Lung (tissue), 11 donors: ENCODE measurements at regions not wholly inside any gene's neighbourhood (a gene's known extent, or its start where the extent isn't known, plus 50 kb on each side); places are given as distances from the start of the nearest gene placed in this dataset.
A peak's percentile ranks its signal among the peaks of the same experiment; 100 is the strongest.

Experiments used
- ATAC-seq: fragments of 200-7000 bp; cut with Tn5 transposase; one replicate; pipeline ENCODE4 v1.9.1; 2020; ENCODE audit warnings: moderate number of reproducible peaks; ENCODE audit not compliant: insufficient read depth, low FRiP score
- DNase-seq, 3 donors: peaks; one replicate each; pipeline ENCODE4 v3.0.0-alpha.2; 2013 to 2017
- H3K27ac ChIP-seq, 2 donors: one replicate each; pipeline ENCODE4 v1.5.1; 2013; ENCODE audit warnings: mild to moderate bottlenecking in 2 of 2, moderate library complexity in 2 of 2, control low read depth in 1 of 2, inconsistent platforms in 1 of 2, low read depth in 1 of 2, low read length in 1 of 2
- H3K27me3 ChIP-seq, 3 donors: one replicate each; pipeline ENCODE4 v1.5.1; 2013; ENCODE audit warnings: low read length in 2 of 3; ENCODE audit not compliant: control insufficient read depth in 3 of 3, insufficient read depth in 3 of 3
- H3K36me3 ChIP-seq, 4 donors: one replicate each; pipeline ENCODE4 v1.5.1; 2013; ENCODE audit warnings: low read length in 4 of 4, mild to moderate bottlenecking in 1 of 4, moderate library complexity in 1 of 4; ENCODE audit not compliant: control insufficient read depth in 4 of 4, insufficient read depth in 4 of 4
- H3K4me1 ChIP-seq, 5 donors: one replicate each; pipeline ENCODE4 v1.5.1; 2013; ENCODE audit warnings: low read length in 5 of 5, mild to moderate bottlenecking in 2 of 5, moderate library complexity in 1 of 5; ENCODE audit not compliant: control insufficient read depth in 5 of 5, insufficient read depth in 5 of 5
- H3K4me3 ChIP-seq: one replicate; pipeline ENCODE4 v1.5.1; 2013; ENCODE audit warnings: mild to moderate bottlenecking, control low read depth, moderate library complexity
- H3K9ac ChIP-seq, 2 donors: one replicate each; pipeline ENCODE4 v1.5.1; 2013; ENCODE audit warnings: low read length in 2 of 2, control low read depth in 1 of 2; ENCODE audit not compliant: insufficient read depth in 1 of 2
- H3K9me3 ChIP-seq, 4 donors: one replicate each; pipeline ENCODE4 v1.5.1; 2013; ENCODE audit warnings: low read length in 3 of 4, mild to moderate bottlenecking in 1 of 4, moderate library complexity in 1 of 4; ENCODE audit not compliant: control insufficient read depth in 4 of 4, insufficient read depth in 3 of 4
- WGBS, 2 donors: extraction: QIAGEN DNeasy Blood & Tissue Kit; methylation state at CpG; one replicate each; pipeline ENCODE4 v1.1.7; 2013; 5-methylcytosine and 5-hydroxymethylcytosine counted together
- TF ChIP-seq, protein P1 (sequence below): IDR thresholded peaks from 2 replicates; pipeline ENCODE4 v1.5.1; 2012; ENCODE audit warnings: mild to moderate bottlenecking; ENCODE audit errors: control extremely low read depth, extremely low read depth
- donor health status: control.
- donor health status: control.
- donor health status: Bipolar disorder and iron deficiency.
- donor health status: healthy.
- donor health status: DM: yes; HTN: yes; CAD: no.

DNA sequence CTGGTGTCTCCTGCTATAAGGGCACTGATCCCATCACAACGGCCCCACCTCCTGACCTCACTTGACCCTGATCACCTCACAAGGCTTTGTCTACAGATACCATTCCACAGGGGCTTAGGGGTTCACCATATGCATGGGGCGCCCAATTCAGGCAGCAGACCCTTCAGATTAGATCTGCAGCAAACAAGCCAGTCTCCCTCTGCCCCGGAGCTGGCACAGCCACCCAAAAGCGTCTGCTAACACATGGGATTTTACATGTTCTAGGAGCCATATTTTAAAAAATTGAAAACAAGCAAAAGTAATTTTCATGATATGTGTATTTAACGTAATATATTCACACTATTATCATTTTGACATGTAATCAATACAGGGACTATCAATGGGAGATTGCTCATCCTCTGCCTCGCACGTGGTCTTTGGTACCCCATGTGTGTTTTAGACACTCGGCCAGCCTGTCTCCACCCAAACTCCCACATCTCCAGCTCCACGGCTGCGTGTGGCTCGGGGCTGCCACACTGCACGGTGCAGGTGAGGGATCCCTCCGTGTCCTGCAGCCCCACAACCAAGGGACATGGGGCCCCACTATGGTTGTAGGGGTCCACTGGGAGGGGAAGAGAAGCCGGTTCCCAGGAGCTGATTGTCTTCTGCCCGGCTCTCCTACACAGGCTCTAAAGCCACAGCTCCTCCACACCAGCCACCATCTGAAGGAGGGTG, 107.6 kb downstream of the RBFOX3 start:
- 84 to 92% methylated on average over 15 of the region's 15 CpGs for WGBS, 2 donors
- Histone ChIP-seq H3K9ac (no peak overlapping the region), H3K4me1 (peaks cover 0 to 4% (median 0%) of the 10 kb centered on the region in 5 donors), H3K9me3 (peaks cover 0 to 4% (median 0%) of the 10 kb centered on the region in 4 donors), H3K4me3 (no peak overlapping the region), H3K36me3 (no peaks in the 10 kb centered on the region), H3K27me3 (peaks cover 0 to 3% (median 0%) of the 10 kb centered on the region in 3 donors), H3K27ac (no peak overlapping the region)
- no peak for DNase-seq
- ATAC-seq = no peak
- TF ChIP-seq, protein P1, sequence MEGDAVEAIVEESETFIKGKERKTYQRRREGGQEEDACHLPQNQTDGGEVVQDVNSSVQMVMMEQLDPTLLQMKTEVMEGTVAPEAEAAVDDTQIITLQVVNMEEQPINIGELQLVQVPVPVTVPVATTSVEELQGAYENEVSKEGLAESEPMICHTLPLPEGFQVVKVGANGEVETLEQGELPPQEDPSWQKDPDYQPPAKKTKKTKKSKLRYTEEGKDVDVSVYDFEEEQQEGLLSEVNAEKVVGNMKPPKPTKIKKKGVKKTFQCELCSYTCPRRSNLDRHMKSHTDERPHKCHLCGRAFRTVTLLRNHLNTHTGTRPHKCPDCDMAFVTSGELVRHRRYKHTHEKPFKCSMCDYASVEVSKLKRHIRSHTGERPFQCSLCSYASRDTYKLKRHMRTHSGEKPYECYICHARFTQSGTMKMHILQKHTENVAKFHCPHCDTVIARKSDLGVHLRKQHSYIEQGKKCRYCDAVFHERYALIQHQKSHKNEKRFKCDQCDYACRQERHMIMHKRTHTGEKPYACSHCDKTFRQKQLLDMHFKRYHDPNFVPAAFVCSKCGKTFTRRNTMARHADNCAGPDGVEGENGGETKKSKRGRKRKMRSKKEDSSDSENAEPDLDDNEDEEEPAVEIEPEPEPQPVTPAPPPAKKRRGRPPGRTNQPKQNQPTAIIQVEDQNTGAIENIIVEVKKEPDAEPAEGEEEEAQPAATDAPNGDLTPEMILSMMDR = no peak

DNA sequence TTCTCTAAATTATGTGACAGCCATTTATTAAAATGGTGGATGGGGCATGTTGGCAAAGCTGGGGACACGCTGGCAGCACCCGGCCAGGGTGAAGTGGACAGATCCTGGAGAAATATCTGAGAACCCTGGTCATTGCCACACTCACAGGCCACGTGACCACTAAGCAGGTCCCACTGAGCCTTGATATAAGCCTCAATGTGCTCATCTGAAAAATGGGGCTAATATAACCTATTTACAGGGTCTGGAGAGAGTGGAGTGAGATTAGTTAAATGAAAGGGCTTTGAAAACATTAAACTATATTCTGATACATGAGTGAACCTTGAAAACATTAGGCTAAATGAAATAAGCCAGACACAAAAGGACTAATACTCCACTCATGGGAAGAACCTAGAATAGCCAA, 108.9 kb downstream of the RBFOX3 start:
- ATAC-seq (no peak), DNase-seq (no peak)
- TF ChIP-seq, protein P1 = no peak
- H3K4me1 ChIP-seq = peaks cover 0 to 4% (median 0%) of the 10 kb centered on the region in 5 donors
- H3K27me3 ChIP-seq = peaks cover 0 to 3% (median 0%) of the 10 kb centered on the region in 3 donors
- H3K4me3 ChIP-seq = no peak overlapping the region
- H3K9me3 ChIP-seq = peaks cover 0 to 4% (median 0%) of the 10 kb centered on the region in 4 donors
- WGBS, 2 donors = 69 to 82% methylated on average over 3 of the region's 3 CpGs
- H3K9ac ChIP-seq = no peak overlapping the region
- H3K36me3 ChIP-seq = no peaks in the 10 kb centered on the region
- H3K27ac ChIP-seq = no peak overlapping the region

DNA sequence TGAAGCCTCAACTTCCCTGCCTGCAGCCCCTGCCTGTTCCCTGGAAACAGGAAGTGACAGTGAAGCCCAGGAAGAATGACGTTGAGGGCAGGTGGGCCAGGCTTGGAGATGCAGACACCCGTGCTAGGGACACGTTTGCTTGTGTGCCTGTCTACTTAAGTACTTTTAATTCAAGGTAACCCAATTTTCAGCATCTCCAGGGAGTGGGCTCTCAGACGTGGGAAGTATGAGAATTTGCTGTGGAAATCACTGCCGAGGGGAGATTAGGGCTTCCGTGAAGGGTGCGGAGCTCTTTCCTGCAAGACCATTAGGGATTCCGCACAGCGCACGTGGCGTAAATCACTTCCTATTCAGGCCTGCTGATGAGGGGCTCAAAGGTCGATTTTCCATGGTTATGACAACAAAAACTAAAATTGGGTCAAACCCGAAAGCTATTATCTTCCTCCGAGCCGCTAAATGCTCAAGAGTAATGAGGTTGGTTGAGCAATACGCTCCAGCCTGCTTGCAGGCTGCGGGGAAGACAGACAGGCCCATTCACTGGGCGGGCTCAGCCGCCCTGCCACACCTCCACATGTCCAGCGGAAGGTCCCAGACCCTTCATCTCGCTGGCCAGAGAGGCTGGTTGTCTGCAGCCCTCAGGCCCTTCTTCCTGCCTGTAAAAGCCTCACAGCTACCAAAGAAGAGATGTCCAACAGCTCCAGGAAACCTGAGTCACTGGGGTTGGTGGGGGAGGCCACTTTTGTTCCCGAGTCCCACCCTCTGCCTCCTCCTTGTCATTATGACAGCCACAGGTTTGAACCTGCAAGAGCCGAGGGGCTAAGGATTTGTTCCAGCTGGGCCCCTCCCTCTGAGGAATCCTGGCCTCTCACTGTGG, 109.9 kb downstream of the RBFOX3 start:
- no peak overlapping the region for H3K9ac ChIP-seq
- DNase-seq (peak; percentile 28 to 64 (median 44)), ATAC-seq (no peak)
- peaks cover 0 to 4% (median 0%) of the 10 kb centered on the region in 5 donors for H3K4me1 ChIP-seq
- H3K4me3 ChIP-seq = no peak overlapping the region
- WGBS, 2 donors = 35 to 40% methylated on average over 23 of the region's 23 CpGs
- H3K36me3 ChIP-seq = no peaks in the 10 kb centered on the region
- H3K27ac ChIP-seq = no peak overlapping the region
- peaks cover 0 to 3% (median 0%) of the 10 kb centered on the region in 3 donors for H3K27me3 ChIP-seq
- TF ChIP-seq, protein P1 = no peak
- peaks cover 0 to 4% (median 0%) of the 10 kb centered on the region in 4 donors for H3K9me3 ChIP-seq
